ENCODE measurements at regions not wholly inside any gene's neighbourhood (a gene's known extent, or its start where the extent isn't known, plus 50 kb on each side); places are given as distances from the start of the nearest gene placed in this dataset.

- Mint-ChIP-seq H3K4me1 (peaks cover 7% of the 10 kb centered on the region), H3K27me3 (ENCODE audit: low read depth) (no peaks in the 10 kb centered on the region), H3K9me3 (peaks cover 3% of the 10 kb centered on the region), H3K36me3 (ENCODE audit: low read depth) (no peaks in the 10 kb centered on the region), H3K27ac (ENCODE audit: unreplicated experiment) (no peak overlapping the region), H3K4me3 (no peak overlapping the region)
- TF ChIP-seq CTCF (conservative IDR thresholded peaks at IDR 0.05), result no peak
- no peak for DNase-seq (ENCODE audit: low read depth, low spot score)
Observed at GRCh38 chr2:237154884-237155851, 69.5 kb downstream of the COPS8 start.

- Mint-ChIP-seq H3K27me3 (ENCODE audit: low read depth) (no peaks in the 10 kb centered on the region), H3K9me3 (peaks cover 3% of the 10 kb centered on the region), H3K4me1 (peaks cover 7% of the 10 kb centered on the region), H3K4me3 (no peak overlapping the region), H3K36me3 (ENCODE audit: low read depth) (no peaks in the 10 kb centered on the region), H3K27ac (ENCODE audit: unreplicated experiment) (no peak overlapping the region)
- DNase-seq (ENCODE audit: low read depth, low spot score), result no peak
- TF ChIP-seq CTCF (conservative IDR thresholded peaks at IDR 0.05), result no peak
Observed at GRCh38 chr2:237156031-237156856, 70.6 kb downstream of the COPS8 start.

GRCh38 chr2:237156857-237157779, 71.4 kb downstream of the COPS8 start:
- no peak overlapping the region for H3K4me3 Mint-ChIP-seq
- no peak overlapping the region for H3K27ac Mint-ChIP-seq (ENCODE audit: unreplicated experiment)

GRCh38 chr2:237157780-237158102, 72.1 kb downstream of the COPS8 start:
- DNase-seq (ENCODE audit: low read depth, low spot score), result no peak
- Mint-ChIP-seq H3K4me1 (peaks cover 7% of the 10 kb centered on the region), H3K27ac (ENCODE audit: unreplicated experiment) (no peak overlapping the region), H3K9me3 (peaks cover 3% of the 10 kb centered on the region), H3K36me3 (ENCODE audit: low read depth) (no peaks in the 10 kb centered on the region), H3K27me3 (ENCODE audit: low read depth) (no peaks in the 10 kb centered on the region), H3K4me3 (no peak overlapping the region)
- no peak for TF ChIP-seq CTCF (conservative IDR thresholded peaks at IDR 0.05)

More at GRCh38 chr2:237156857-237157779, 71.4 kb downstream of the COPS8 start:
- TF ChIP-seq CTCF (conservative IDR thresholded peaks at IDR 0.05), result no peak
- peaks cover 3% of the 10 kb centered on the region for H3K9me3 Mint-ChIP-seq
- H3K36me3 Mint-ChIP-seq (ENCODE audit: low read depth), result no peaks in the 10 kb centered on the region
- peaks cover 7% of the 10 kb centered on the region for H3K4me1 Mint-ChIP-seq
- no peaks in the 10 kb centered on the region for H3K27me3 Mint-ChIP-seq (ENCODE audit: low read depth)
- no peak for DNase-seq (ENCODE audit: low read depth, low spot score)

- no peak for DNase-seq (ENCODE audit: low read depth, low spot score)
- no peak for TF ChIP-seq CTCF (conservative IDR thresholded peaks at IDR 0.05)
- no peaks in the 10 kb centered on the region for H3K36me3 Mint-ChIP-seq (ENCODE audit: low read depth)
- H3K9me3 Mint-ChIP-seq, result peaks cover 3% of the 10 kb centered on the region
- H3K4me1 Mint-ChIP-seq, result peaks cover 7% of the 10 kb centered on the region
- no peak overlapping the region for H3K27ac Mint-ChIP-seq (ENCODE audit: unreplicated experiment)
- no peaks in the 10 kb centered on the region for H3K27me3 Mint-ChIP-seq (ENCODE audit: low read depth)
- H3K4me3 Mint-ChIP-seq, result no peak overlapping the region
Observed at GRCh38 chr2:237158194-237158593, 72.5 kb downstream of the COPS8 start.

Measured in neural crest cell (in vitro differentiated cells).